Osteocyte (in vitro differentiated cells): ENCODE measurements at regions not wholly inside any gene's neighbourhood (a gene's known extent, or its start where the extent isn't known, plus 50 kb on each side); places are given as distances from the start of the nearest gene placed in this dataset.

ENCODE experiments used
- DNase-seq: peaks from one replicate; pipeline ENCODE4 v3.0.0; 2021; ENCODE audit warnings: mixed read lengths; ENCODE audit not compliant: unreplicated experiment; ENCODE audit errors: extremely low spot score
- H3K27ac Mint-ChIP-seq: one replicate; pipeline ENCODE4 v1.8.0; 2021; ENCODE audit warnings: mild to moderate bottlenecking, mixed read lengths; ENCODE audit not compliant: unreplicated experiment
- H3K27me3 Mint-ChIP-seq: one replicate; pipeline ENCODE4 v1.8.0; 2021; ENCODE audit warnings: mixed read lengths; ENCODE audit not compliant: unreplicated experiment
- H3K36me3 Mint-ChIP-seq: one replicate; pipeline ENCODE4 v1.8.0; 2021; ENCODE audit warnings: mixed read lengths; ENCODE audit not compliant: unreplicated experiment
- H3K4me1 Mint-ChIP-seq: one replicate; pipeline ENCODE4 v1.8.0; 2021; ENCODE audit warnings: mixed read lengths; ENCODE audit not compliant: unreplicated experiment
- H3K4me3 Mint-ChIP-seq: one replicate; pipeline ENCODE4 v1.8.0; 2021; ENCODE audit warnings: mild to moderate bottlenecking, moderate library complexity, mixed read lengths; ENCODE audit not compliant: unreplicated experiment
- H3K9me3 Mint-ChIP-seq: one replicate; pipeline ENCODE4 v1.8.0; 2021; ENCODE audit warnings: mixed read lengths; ENCODE audit not compliant: unreplicated experiment
- TF ChIP-seq, protein P1 (sequence below): fragments of 200-600 bp; sonication (generic); IDR thresholded peaks from 2 replicates; pipeline ENCODE4 v1.5.0; 2021; ENCODE audit warnings: antibody characterized with exemption, mild to moderate bottlenecking, moderate library complexity

DNA sequence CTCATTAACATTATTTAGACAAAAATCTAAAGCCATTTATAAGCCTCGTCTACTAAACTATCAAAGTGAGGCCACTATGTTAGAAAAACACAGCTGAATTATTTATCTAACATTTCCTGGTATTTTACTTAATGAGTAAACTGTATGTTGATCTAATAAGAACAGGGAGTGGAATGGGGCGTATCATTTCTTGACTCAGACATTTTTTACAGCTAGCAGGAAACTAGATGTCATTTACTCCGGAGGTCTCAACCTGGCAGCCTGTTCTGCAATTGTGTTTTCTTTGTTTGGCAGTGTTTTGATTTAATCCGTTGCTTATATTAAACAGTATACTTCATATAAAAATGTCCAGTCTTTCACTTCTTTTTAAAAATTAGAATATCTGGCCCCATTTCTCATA, 79.1 kb upstream of the ABI3BP start:
- no peak for DNase-seq
- Mint-ChIP-seq H3K36me3 (no peaks in the 10 kb centered on the region), H3K27ac (peak overlapping the region; percentile 76), H3K4me3 (no peak overlapping the region), H3K27me3 (no peaks in the 10 kb centered on the region), H3K9me3 (no peaks in the 10 kb centered on the region), H3K4me1 (peaks cover 64% of the 10 kb centered on the region)
- TF ChIP-seq, protein P1, sequence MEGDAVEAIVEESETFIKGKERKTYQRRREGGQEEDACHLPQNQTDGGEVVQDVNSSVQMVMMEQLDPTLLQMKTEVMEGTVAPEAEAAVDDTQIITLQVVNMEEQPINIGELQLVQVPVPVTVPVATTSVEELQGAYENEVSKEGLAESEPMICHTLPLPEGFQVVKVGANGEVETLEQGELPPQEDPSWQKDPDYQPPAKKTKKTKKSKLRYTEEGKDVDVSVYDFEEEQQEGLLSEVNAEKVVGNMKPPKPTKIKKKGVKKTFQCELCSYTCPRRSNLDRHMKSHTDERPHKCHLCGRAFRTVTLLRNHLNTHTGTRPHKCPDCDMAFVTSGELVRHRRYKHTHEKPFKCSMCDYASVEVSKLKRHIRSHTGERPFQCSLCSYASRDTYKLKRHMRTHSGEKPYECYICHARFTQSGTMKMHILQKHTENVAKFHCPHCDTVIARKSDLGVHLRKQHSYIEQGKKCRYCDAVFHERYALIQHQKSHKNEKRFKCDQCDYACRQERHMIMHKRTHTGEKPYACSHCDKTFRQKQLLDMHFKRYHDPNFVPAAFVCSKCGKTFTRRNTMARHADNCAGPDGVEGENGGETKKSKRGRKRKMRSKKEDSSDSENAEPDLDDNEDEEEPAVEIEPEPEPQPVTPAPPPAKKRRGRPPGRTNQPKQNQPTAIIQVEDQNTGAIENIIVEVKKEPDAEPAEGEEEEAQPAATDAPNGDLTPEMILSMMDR: no peak

DNA sequence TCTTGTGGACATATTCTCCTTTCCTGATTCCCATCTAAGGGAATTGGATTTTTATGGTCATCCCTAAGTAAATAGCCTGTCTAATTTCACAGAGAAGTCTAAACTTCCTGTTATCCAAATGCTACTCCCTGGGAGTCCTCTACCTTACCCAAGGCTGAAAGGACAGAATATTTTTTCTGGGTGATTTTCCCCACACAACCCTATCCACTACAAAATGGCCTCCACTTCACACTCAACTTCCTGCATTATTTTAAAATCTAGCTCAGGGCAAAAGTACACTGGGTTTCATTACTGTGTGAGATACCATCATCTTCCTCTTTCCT, 77.5 kb upstream of the ABI3BP start:
- no peaks in the 10 kb centered on the region for H3K27me3 Mint-ChIP-seq
- peaks cover 74% of the 10 kb centered on the region for H3K4me1 Mint-ChIP-seq
- DNase-seq: no peak
- H3K27ac Mint-ChIP-seq: peak overlapping the region; percentile 81
- H3K4me3 Mint-ChIP-seq: no peak overlapping the region
- H3K9me3 Mint-ChIP-seq: no peaks in the 10 kb centered on the region
- TF ChIP-seq, protein P1: no peak
- no peaks in the 10 kb centered on the region for H3K36me3 Mint-ChIP-seq

DNA sequence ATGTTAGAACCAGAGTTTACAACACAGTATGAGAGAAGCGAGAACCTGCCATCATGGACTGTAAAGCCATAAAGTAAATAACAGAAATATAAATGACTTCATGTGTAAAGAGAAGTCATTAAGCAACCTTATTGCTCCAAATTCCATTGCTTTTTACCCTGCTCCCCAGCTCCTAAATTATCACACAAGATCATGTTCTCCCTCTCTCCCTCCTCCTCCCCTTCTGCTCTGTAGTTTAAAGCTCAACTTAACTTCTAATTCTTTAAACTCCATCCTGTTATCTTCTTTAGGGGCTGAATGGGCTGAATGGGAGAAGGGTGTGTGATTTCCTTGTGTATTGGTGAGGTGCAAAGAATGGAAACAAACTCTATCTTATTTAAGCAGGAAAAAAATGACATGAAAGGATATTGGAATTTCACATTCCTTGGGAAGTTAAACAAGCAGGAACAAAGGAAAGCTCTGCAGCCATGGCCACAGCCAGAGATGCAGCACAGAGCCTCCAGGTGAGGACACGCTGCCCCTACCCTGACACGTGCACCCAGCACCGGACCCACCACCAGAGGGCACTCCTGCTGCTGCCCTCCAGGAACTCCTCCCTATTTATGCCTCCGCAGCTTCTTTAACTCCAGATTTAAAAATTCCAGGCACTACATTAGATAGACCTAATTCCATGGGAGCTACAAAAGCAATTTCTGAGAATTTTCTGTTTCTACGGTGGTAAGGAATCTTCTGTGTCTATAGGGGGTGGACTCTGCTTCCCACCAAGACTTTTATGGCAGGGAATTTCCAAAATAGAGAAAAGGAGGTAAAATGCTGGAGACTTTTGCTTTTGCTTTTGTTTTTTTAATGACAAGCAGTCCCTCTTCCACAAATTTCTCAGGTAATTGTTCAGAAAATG, 76.9 kb upstream of the ABI3BP start:
- no peaks in the 10 kb centered on the region for H3K9me3 Mint-ChIP-seq
- TF ChIP-seq, protein P1: peak; percentile 58
- DNase-seq: no peak
- H3K4me1 Mint-ChIP-seq: peaks cover 80% of the 10 kb centered on the region
- H3K27me3 Mint-ChIP-seq: no peaks in the 10 kb centered on the region
- no peak overlapping the region for H3K4me3 Mint-ChIP-seq
- H3K27ac Mint-ChIP-seq: peak overlapping the region; percentile 81
- no peaks in the 10 kb centered on the region for H3K36me3 Mint-ChIP-seq

DNA sequence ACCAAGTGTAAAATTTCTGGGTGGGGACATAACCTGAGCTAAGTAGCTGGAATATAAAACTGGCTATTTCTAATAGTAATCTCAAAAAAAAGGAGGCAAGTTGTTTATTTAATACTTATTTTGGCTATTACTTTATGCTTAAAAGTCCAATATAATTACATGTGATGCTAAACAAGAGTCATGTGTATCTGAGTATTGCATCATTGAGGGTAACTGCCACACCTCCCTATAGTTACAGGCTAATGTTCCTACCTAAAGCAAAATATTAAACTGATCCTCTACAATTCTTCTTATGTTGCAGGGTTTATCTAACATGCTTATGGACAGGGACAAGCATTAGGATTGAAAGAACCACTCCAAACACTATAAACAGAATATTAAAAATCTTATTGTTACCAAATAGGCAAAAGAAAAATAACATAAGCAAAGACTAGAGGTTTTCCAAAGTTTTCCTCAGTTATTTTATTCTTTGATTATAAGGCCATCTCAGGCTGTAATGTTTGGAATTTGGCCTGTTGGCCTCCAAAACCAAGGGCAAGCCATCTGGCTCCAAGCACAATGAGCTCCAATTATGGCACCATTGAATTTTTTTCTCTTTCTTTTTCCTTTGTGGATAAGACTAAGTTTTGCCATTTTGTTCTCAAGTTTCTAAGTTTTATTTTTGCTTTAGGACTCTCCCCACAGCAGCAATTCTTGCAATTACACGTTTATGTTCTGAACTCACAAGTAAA, 75.8 kb upstream of the ABI3BP start:
- peaks cover 91% of the 10 kb centered on the region for H3K4me1 Mint-ChIP-seq
- no peak overlapping the region for H3K4me3 Mint-ChIP-seq
- H3K36me3 Mint-ChIP-seq: no peaks in the 10 kb centered on the region
- no peaks in the 10 kb centered on the region for H3K9me3 Mint-ChIP-seq
- no peak for DNase-seq
- H3K27ac Mint-ChIP-seq: peak overlapping the region; percentile 81
- no peaks in the 10 kb centered on the region for H3K27me3 Mint-ChIP-seq
- TF ChIP-seq, protein P1: no peak

DNA sequence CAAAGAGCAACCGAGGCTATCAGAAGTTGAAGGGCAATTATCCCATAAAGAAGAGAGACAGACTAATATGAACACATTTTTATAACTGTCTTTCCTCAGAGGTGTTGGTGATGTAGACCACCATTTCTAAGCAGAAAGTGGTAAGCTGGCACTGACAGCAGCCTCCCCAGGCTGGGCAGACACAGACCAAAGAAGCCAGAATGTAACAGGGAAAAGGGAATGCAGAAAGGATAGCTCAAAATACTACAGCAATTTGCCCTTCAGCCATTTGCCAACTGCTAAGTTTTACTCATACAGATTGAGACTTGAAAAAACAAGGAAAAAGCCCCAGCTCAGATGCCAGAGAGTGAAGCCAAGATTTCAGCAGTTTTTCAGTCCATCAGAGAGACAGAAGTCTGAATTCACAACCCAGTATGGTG, 73.5 kb upstream of the ABI3BP start:
- peaks cover 82% of the 10 kb centered on the region for H3K4me1 Mint-ChIP-seq
- no peak for DNase-seq
- peaks cover 1% of the 10 kb centered on the region for H3K36me3 Mint-ChIP-seq
- H3K4me3 Mint-ChIP-seq: peak overlapping the region; percentile 20
- no peaks in the 10 kb centered on the region for H3K27me3 Mint-ChIP-seq
- TF ChIP-seq, protein P1: no peak
- no peaks in the 10 kb centered on the region for H3K9me3 Mint-ChIP-seq
- H3K27ac Mint-ChIP-seq: peak overlapping the region; percentile 97
